ENCODE measurements at regions not wholly inside any gene's neighbourhood (a gene's known extent, or its start where the extent isn't known, plus 50 kb on each side); places are given as distances from the start of the nearest gene placed in this dataset.
A peak's percentile ranks its signal among the peaks of the same experiment; 100 is the strongest.

DNA sequence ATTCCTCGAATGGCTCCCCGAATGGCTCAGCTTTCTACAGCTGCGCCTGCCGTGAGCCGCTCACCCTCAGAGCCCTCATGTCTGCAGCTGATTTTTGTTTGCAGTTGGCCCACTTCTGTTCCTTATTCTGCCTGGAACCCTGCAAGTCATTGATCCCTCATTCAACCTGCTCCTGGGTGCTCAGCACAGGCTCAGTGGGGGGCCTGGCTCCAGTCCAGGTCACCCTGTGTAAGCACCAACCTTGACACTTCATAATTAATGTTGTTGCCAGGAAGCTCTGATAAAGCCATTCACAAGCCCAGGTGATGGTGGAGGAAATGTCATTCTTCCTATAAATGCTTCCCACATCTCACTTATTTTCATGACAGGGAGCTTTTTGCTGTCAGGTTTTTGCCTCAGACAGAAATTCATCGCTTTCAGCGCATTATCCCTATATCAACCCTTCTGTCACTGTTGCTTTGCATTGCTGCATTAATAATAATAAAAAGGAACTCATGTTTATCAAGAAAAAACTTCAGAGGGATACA is 85.7 kb downstream of the F11 start:
- peak; percentile 96 for DNase-seq

DNA sequence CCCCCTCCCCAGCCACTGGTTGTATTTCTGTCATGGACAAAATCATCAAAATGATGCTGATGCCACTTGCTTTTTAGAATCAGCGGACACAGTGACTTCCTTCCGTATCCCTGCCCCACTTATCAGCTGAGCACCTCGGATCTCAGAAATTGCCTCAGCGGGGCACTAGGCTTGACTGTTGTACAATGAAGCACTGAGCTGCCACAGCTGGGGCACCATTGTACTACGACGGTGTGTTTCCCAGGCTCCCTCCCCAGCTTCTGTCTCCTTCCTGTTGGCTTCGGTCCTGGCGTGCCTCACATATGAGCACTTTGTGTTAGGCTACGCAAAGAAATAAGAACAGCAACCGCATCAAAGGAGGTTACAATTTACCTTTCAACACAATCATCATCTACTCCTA is 82.4 kb downstream of the F11 start:
- peak; percentile 80 for DNase-seq

DNA sequence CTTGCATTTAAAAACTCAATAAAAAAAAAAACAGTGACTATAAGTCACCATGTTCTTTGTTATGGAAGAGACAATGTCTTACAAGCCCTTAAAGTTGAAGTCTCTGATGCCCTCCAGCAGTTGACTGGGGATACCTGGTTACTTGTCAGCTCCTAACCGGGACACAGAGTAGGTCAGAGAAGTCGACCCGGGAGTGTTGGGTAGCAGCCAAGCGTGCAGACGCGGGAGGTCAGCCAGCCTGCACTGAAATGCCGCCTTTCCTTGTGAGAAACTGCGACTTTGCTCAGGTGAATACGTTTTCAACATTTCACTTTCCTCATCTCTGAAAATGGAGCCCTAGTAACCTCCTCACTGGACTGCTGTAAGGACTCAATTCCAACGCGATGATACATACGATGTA is 81.8 kb downstream of the F11 start:
- no peak for DNase-seq

DNA sequence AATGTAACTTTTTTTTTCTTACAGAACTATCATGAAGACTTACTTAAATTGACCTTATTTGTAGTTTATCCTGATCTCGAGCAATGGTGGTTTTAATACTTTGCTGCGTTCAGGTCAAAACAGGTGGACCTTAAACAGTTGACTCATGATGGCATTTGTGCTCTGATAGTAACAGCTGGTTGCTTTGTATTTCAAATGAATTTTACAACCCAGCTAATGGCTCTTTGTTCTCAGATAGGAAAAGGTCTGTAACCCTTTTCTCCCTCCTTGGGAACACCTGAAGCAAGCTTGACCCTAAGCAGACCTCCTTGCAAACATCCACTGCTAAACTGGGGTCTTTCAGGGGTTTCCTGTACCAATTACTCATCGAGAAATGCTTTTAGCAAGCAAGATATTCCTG is 79.2 kb downstream of the F11 start:
- DNase-seq, result no peak

DNA sequence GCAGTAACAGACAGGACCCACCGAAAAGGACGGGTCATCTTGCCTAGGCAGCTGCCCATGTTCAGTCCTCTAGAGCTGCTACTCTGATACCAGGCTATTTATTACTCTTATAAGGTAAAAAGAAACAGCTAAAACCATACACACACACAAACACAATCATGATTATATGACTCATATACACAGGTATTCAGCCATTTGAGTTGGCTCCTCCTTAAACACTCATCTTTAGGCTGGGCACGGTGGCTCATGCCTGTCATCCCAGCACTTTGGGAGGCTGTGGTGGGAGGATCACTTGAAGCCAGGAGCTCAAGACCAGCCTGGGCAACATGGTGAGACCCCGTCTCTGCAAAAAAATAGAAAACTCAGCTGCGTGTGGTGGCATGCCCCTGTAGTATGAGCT is 76.6 kb downstream of the F11 start:
- DNase-seq, result no peak

DNA sequence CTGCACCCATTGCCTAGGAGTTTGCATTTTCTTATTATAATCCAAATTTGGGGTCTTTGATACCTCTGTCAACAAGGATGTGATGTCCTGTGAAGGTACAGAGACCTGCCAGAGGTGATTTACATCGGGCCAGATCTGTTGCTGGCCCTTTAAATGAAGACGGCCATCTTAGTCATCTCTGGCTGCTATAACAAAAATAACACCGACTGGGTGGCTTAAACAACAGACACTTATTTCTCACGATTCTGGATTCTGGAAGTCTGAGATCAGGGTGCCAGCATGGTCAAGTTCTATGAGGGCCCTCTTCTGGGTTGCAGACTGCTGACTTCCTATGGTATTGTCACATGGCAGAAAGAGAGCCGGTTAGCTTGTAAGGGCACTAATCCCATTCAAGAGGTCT is 75.7 kb downstream of the F11 start:
- DNase-seq, result no peak

Data from NCI-H345 (cell line).